ENCODE measurements at regions not wholly inside any gene's neighbourhood (a gene's known extent, or its start where the extent isn't known, plus 50 kb on each side); places are given as distances from the start of the nearest gene placed in this dataset.

GRCh38 chr2:215879977-215880940 lies 133.1 kb downstream of the MREG start:
- no peak overlapping the region for H2AFZ ChIP-seq (ENCODE audit: insufficient read depth, low read depth, low read length, poor library complexity, severe bottlenecking)
- intact Hi-C loops (cut with micrococcal nuclease) = no loop called here
- no peaks in the 10 kb centered on the region for H3K36me3 ChIP-seq (replicated peaks in 1 of 2; ENCODE audit: control extremely low read depth in 1 of 2, control insufficient read depth in 1 of 2, extremely low read depth in 1 of 2, insufficient read depth in 2 of 2, low read length in 1 of 2)
- H3K4me3 Mint-ChIP-seq = no peak overlapping the region
- H3K4me3 ChIP-seq (ENCODE audit: control extremely low read depth in 1 of 5, extremely low read depth in 1 of 5, insufficient read depth in 1 of 5, low read depth in 2 of 5, low read length in 4 of 5) = no peak overlapping the region
- H3K4me1 Mint-ChIP-seq = no peaks in the 10 kb centered on the region
- H3K9me3 Mint-ChIP-seq (ENCODE audit: insufficient read depth) = no peaks in the 10 kb centered on the region
- ChIA-PET POLR2A (no interaction called here), CTCF (no interaction called here)
- DNase-seq (no peak), ATAC-seq (ENCODE audit: low read depth) (no peak)
- H3K4me1 ChIP-seq (ENCODE audit: control insufficient read depth in 2 of 2, insufficient read depth in 2 of 2, low read length in 2 of 2) = no peaks in the 10 kb centered on the region
- 77% methylated on average over 2 of the region's 8 CpGs for WGBS (ENCODE audit: insufficient coverage)
- H4K20me1 ChIP-seq (ENCODE audit: control insufficient read depth, insufficient read depth, low read length, poor library complexity, severe bottlenecking) = no peaks in the 10 kb centered on the region
- no peak for TF ChIP-seq CTCF (IDR thresholded peaks at IDR 0.05)
- TF ChIP-seq EZH2 (IDR thresholded peaks at IDR 0.05; ENCODE audit: borderline replicate concordance, insufficient read depth, low read depth, low read length, poor library complexity, severe bottlenecking) = no peak
- no peak overlapping the region for H3K27ac ChIP-seq (ENCODE audit: low read length in 2 of 2)
- H3K27me3 ChIP-seq (replicated peaks in 1 of 4; ENCODE audit: control extremely low read depth in 1 of 4, control insufficient read depth in 3 of 4, insufficient read depth in 4 of 4, low read length in 3 of 4) = peaks cover 0 to 4% (median under 1%) of the 10 kb centered on the region in 4 experiments
- H3K27ac Mint-ChIP-seq = no peak overlapping the region
- H3K4me2 ChIP-seq (replicated peaks; ENCODE audit: low read depth, low read length, poor library complexity, severe bottlenecking) = no peak overlapping the region
- no peaks in the 10 kb centered on the region for H3K79me2 ChIP-seq (ENCODE audit: control insufficient read depth, insufficient read depth, low read length)
- H3K27me3 Mint-ChIP-seq = peaks cover 35% of the 10 kb centered on the region
- H3K9me3 ChIP-seq (ENCODE audit: control extremely low read depth in 1 of 3, control insufficient read depth in 2 of 3, insufficient read depth in 1 of 3, low read length in 2 of 3) = no peaks in the 10 kb centered on the region
- H3K9ac ChIP-seq (ENCODE audit: low read length) = no peak overlapping the region

- Histone ChIP-seq H2AFZ (ENCODE audit: insufficient read depth, low read depth, low read length, poor library complexity, severe bottlenecking) (no peak overlapping the region), H3K27me3 (replicated peaks in 1 of 4; ENCODE audit: control extremely low read depth in 1 of 4, control insufficient read depth in 3 of 4, insufficient read depth in 4 of 4, low read length in 3 of 4) (peaks cover 0 to 4% (median 0%) of the 10 kb centered on the region in 4 experiments), H3K27ac (ENCODE audit: low read length in 2 of 2) (no peak overlapping the region), H4K20me1 (ENCODE audit: control insufficient read depth, insufficient read depth, low read length, poor library complexity, severe bottlenecking) (no peaks in the 10 kb centered on the region), H3K36me3 (replicated peaks in 1 of 2; ENCODE audit: control extremely low read depth in 1 of 2, control insufficient read depth in 1 of 2, extremely low read depth in 1 of 2, insufficient read depth in 2 of 2, low read length in 1 of 2) (no peaks in the 10 kb centered on the region), H3K4me2 (replicated peaks; ENCODE audit: low read depth, low read length, poor library complexity, severe bottlenecking) (no peak overlapping the region), H3K4me3 (ENCODE audit: control extremely low read depth in 1 of 5, extremely low read depth in 1 of 5, insufficient read depth in 1 of 5, low read depth in 2 of 5, low read length in 4 of 5) (no peak overlapping the region), H3K9me3 (ENCODE audit: control extremely low read depth in 1 of 3, control insufficient read depth in 2 of 3, insufficient read depth in 1 of 3, low read length in 2 of 3) (no peaks in the 10 kb centered on the region), H3K9ac (ENCODE audit: low read length) (no peak overlapping the region), H3K4me1 (ENCODE audit: control insufficient read depth in 2 of 2, insufficient read depth in 2 of 2, low read length in 2 of 2) (no peaks in the 10 kb centered on the region), H3K79me2 (ENCODE audit: control insufficient read depth, insufficient read depth, low read length) (no peaks in the 10 kb centered on the region)
- no peaks in the 10 kb centered on the region for H3K9me3 Mint-ChIP-seq (ENCODE audit: insufficient read depth)
- H3K4me1 Mint-ChIP-seq = no peaks in the 10 kb centered on the region
- TF ChIP-seq CTCF (IDR thresholded peaks at IDR 0.05) (no peak), EZH2 (IDR thresholded peaks at IDR 0.05; ENCODE audit: borderline replicate concordance, insufficient read depth, low read depth, low read length, poor library complexity, severe bottlenecking) (no peak)
- H3K27me3 Mint-ChIP-seq = peaks cover 30% of the 10 kb centered on the region
- ChIA-PET POLR2A (no interaction called here), CTCF (no interaction called here)
- no peak overlapping the region for H3K27ac Mint-ChIP-seq
- WGBS (ENCODE audit: insufficient coverage) = no CpG with 5 or more reads among the region's 1 CpG
- ATAC-seq (ENCODE audit: low read depth) (no peak), DNase-seq (no peak)
- intact Hi-C loops (cut with micrococcal nuclease) = no loop called here
- H3K4me3 Mint-ChIP-seq = no peak overlapping the region
These were observed 134.0 kb downstream of the MREG start for GRCh38 chr2:215879331-215879730.
